ENCODE measurements at regions not wholly inside any gene's neighbourhood (a gene's known extent, or its start where the extent isn't known, plus 50 kb on each side); places are given as distances from the start of the nearest gene placed in this dataset.
A peak's percentile ranks its signal among the peaks of the same experiment; 100 is the strongest.

GRCh38 chr16:65725156-65725845 lies 603.4 kb upstream of the CDH11 start:
- no peaks in the 10 kb centered on the region for H3K9me2 ChIP-seq (replicated peaks; ENCODE audit: insufficient read depth, low read length)
- H3K27me3 ChIP-seq (ENCODE audit: low read length) = no peaks in the 10 kb centered on the region
- no peaks in the 10 kb centered on the region for H3K4me1 ChIP-seq (ENCODE audit: low read length)
- no peak for DNase-seq
- H3K9ac ChIP-seq (ENCODE audit: low read length) = no peak overlapping the region
- no peak overlapping the region for H3K4me3 ChIP-seq (ENCODE audit: low read length)
- H3K79me2 ChIP-seq (ENCODE audit: low read length) = no peaks in the 10 kb centered on the region
- no peaks in the 10 kb centered on the region for H3K9me3 ChIP-seq (ENCODE audit: low read length)
- H3K4me2 ChIP-seq (ENCODE audit: low read depth, low read length, poor library complexity, severe bottlenecking) = no peak overlapping the region
- H2AFZ ChIP-seq (ENCODE audit: low read length) = no peak overlapping the region
- H4K20me1 ChIP-seq (ENCODE audit: insufficient read depth, low read depth, low read length) = no peaks in the 10 kb centered on the region
- H3K27ac ChIP-seq (ENCODE audit: low read length) = no peak overlapping the region
- no peaks in the 10 kb centered on the region for H3K36me3 ChIP-seq (ENCODE audit: insufficient read depth, low read length)

DNA sequence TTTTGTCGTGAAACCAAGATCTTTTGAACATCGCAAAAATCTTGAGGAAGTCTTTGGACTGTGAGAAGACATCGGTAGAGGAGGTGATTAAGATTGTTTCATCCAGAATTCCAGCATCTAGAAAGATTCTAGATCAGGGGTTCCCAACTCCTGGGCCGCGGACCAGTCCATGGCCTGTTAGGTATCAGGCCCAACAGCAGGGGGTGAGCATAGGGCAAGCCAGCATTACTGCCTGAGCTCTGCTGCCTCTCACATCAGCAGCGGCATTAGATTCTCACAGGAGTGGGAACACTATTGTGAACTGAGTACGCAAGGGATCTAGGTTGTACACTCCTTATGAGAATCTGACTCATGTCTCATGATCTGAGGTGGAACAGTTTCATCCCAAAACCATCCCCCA lies 600.6 kb upstream of the CDH11 start:
- no peaks in the 10 kb centered on the region for H3K9me3 ChIP-seq (ENCODE audit: low read length)
- no peak overlapping the region for H2AFZ ChIP-seq (ENCODE audit: low read length)
- H3K9ac ChIP-seq (ENCODE audit: low read length) = no peak overlapping the region
- H3K27ac ChIP-seq (ENCODE audit: low read length) = no peak overlapping the region
- no peak overlapping the region for H3K4me3 ChIP-seq (ENCODE audit: low read length)
- no peaks in the 10 kb centered on the region for H4K20me1 ChIP-seq (ENCODE audit: insufficient read depth, low read depth, low read length)
- no peak for DNase-seq
- H3K27me3 ChIP-seq (ENCODE audit: low read length) = no peaks in the 10 kb centered on the region
- H3K4me2 ChIP-seq (ENCODE audit: low read depth, low read length, poor library complexity, severe bottlenecking) = no peak overlapping the region
- no peaks in the 10 kb centered on the region for H3K4me1 ChIP-seq (ENCODE audit: low read length)
- H3K79me2 ChIP-seq (ENCODE audit: low read length) = no peaks in the 10 kb centered on the region
- H3K9me2 ChIP-seq (replicated peaks; ENCODE audit: insufficient read depth, low read length) = no peaks in the 10 kb centered on the region
- H3K36me3 ChIP-seq (ENCODE audit: insufficient read depth, low read length) = no peaks in the 10 kb centered on the region

DNA sequence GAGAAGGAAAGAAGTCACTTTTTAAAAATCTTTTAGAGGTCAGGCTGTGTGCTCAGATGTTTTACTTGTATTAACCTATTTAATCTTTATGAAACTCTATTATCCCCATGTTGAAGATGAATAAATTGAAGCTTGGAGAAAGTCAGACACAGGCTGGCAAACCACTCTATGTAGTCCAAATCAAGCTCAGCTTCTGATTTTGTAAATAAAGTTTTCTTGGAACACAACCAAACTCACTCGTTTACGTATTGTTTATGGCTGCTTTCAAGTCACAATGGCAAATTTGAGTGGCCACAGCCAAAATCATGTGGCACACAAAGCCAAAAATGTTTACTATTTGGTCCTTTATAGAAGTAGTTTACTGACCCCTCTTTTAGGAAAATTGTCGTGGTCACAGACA lies 596.0 kb upstream of the CDH11 start:
- no peak overlapping the region for H3K27ac ChIP-seq (ENCODE audit: low read length)
- H3K4me1 ChIP-seq (ENCODE audit: low read length) = no peaks in the 10 kb centered on the region
- no peak for DNase-seq
- no peaks in the 10 kb centered on the region for H3K9me2 ChIP-seq (replicated peaks; ENCODE audit: insufficient read depth, low read length)
- H3K27me3 ChIP-seq (ENCODE audit: low read length) = no peaks in the 10 kb centered on the region
- H3K9me3 ChIP-seq (ENCODE audit: low read length) = no peaks in the 10 kb centered on the region
- H3K4me2 ChIP-seq (ENCODE audit: low read depth, low read length, poor library complexity, severe bottlenecking) = no peak overlapping the region
- H3K4me3 ChIP-seq (ENCODE audit: low read length) = no peak overlapping the region
- H3K79me2 ChIP-seq (ENCODE audit: low read length) = no peaks in the 10 kb centered on the region
- no peaks in the 10 kb centered on the region for H4K20me1 ChIP-seq (ENCODE audit: insufficient read depth, low read depth, low read length)
- no peaks in the 10 kb centered on the region for H3K36me3 ChIP-seq (ENCODE audit: insufficient read depth, low read length)
- H3K9ac ChIP-seq (ENCODE audit: low read length) = no peak overlapping the region
- no peak overlapping the region for H2AFZ ChIP-seq (ENCODE audit: low read length)

DNA sequence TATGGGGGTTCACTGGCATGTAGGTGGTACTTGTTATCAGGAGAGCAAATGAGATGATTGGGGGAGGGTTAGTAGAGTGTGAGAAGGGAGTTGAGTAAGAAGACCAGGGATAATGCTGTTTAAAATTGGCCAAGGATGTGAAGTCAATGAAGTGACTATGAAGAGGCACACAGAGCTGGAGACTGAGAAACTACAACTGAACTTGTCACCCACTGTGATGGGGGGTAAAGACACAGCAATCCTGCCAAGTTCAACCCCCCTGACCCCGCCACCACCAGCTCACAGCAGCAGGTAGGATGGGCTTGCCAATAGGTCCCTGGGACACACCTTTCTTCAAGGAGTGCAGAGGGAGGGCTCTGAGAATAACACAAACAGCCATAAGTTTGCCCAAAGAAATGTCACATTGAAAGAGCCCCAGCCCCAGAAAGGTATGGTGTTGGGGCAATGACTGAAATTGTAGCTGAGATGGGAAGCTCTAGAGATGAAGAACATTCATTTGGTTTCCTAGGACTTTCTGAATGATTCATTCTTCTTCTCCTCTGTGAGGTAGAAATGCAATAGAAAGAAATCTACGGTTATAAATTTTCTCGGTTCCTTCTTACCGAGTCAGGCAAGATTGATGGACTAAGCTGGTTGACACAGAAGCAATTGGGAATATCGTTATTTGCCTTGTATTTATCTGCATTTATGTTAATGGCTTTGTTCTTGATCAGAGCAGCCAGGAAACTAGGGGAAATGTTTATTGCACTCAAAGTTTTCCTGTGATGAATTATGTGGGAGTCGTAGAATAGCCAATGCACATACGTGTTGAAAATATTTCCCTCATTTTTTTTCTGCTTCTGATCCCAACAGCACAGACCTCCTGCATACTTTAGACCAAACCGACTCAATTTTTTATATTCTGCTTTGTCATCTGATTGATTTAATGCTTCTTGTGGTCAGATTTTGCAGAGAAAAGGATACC lies 595.2 kb upstream of the CDH11 start:
- H3K27ac ChIP-seq (ENCODE audit: low read length) = no peak overlapping the region
- no peaks in the 10 kb centered on the region for H4K20me1 ChIP-seq (ENCODE audit: insufficient read depth, low read depth, low read length)
- no peak overlapping the region for H3K9ac ChIP-seq (ENCODE audit: low read length)
- no peak overlapping the region for H3K4me3 ChIP-seq (ENCODE audit: low read length)
- no peaks in the 10 kb centered on the region for H3K9me2 ChIP-seq (replicated peaks; ENCODE audit: insufficient read depth, low read length)
- H3K9me3 ChIP-seq (ENCODE audit: low read length) = no peaks in the 10 kb centered on the region
- no peak for DNase-seq
- no peaks in the 10 kb centered on the region for H3K27me3 ChIP-seq (ENCODE audit: low read length)
- no peaks in the 10 kb centered on the region for H3K79me2 ChIP-seq (ENCODE audit: low read length)
- H3K36me3 ChIP-seq (ENCODE audit: insufficient read depth, low read length) = no peaks in the 10 kb centered on the region
- no peak overlapping the region for H2AFZ ChIP-seq (ENCODE audit: low read length)
- H3K4me2 ChIP-seq (ENCODE audit: low read depth, low read length, poor library complexity, severe bottlenecking) = no peak overlapping the region
- H3K4me1 ChIP-seq (ENCODE audit: low read length) = no peaks in the 10 kb centered on the region

DNA sequence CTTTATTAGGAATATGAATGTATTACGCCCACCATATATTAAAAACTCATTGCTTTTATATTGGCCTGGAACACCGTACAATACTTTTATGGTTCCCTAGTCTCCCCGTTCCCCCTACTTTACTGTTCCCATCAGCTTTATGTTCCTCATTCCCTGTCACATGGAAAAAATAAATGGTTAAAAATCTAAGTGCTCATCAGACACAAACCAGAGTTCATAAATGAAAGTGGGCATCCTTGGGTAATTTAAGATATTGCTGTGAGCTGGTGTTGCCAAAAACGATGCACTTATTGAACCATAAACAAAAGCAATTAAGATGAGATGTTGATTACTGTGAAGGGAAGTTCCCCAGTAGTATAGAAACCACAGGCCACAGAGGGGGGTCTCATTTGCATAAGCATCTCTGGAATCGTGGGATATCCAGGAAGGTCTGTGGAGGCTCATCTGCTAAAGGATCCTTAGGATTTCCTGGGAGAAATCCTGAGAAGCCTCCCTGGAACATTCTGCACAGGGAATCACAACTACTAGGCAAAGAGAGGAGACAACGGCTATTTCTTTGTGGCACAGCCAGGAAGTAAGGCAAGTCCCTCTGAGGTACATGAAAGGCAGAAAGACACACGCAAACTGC lies 591.4 kb upstream of the CDH11 start:
- Histone ChIP-seq H3K36me3 (ENCODE audit: insufficient read depth, low read length) (no peaks in the 10 kb centered on the region), H3K4me1 (ENCODE audit: low read length) (no peaks in the 10 kb centered on the region), H3K27ac (ENCODE audit: low read length) (no peak overlapping the region), H3K9ac (ENCODE audit: low read length) (no peak overlapping the region), H3K9me3 (ENCODE audit: low read length) (0 out of 2 replicates have a peak, but pooled peaks cover 3% of the 10 kb centered on the region), H3K79me2 (ENCODE audit: low read length) (no peaks in the 10 kb centered on the region), H3K4me2 (ENCODE audit: low read depth, low read length, poor library complexity, severe bottlenecking) (no peak overlapping the region), H4K20me1 (ENCODE audit: insufficient read depth, low read depth, low read length) (no peaks in the 10 kb centered on the region), H3K27me3 (ENCODE audit: low read length) (no peaks in the 10 kb centered on the region), H2AFZ (ENCODE audit: low read length) (no peak overlapping the region), H3K4me3 (ENCODE audit: low read length) (no peak overlapping the region), H3K9me2 (replicated peaks; ENCODE audit: insufficient read depth, low read length) (no peaks in the 10 kb centered on the region)
- DNase-seq = no peak

DNA sequence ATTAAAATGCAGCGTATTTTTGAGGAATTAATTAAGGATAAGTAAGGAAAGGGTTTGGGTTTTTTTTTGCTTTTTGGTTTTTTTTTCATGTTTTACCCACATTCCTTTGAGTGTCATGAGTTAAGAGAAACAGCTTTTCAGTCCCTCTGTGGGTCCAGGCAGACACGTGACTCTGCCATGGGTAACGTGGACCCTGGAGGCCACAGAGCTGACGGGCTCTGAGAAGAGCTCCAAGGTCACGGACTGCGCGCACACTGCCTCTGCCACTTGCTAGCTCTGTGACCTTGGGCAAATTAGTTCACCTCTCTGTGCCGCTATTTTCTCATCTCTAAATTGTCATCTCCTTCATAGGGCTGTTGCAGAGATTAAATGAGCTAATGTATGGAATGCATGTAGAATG lies 588.2 kb upstream of the CDH11 start:
- Histone ChIP-seq H3K9me3 (ENCODE audit: low read length) (0 out of 2 replicates have a peak, but pooled peaks cover 3% of the 10 kb centered on the region), H3K4me3 (ENCODE audit: low read length) (no peak overlapping the region), H3K27ac (ENCODE audit: low read length) (no peak overlapping the region), H3K9me2 (replicated peaks; ENCODE audit: insufficient read depth, low read length) (no peaks in the 10 kb centered on the region), H3K79me2 (ENCODE audit: low read length) (no peaks in the 10 kb centered on the region), H4K20me1 (ENCODE audit: insufficient read depth, low read depth, low read length) (no peaks in the 10 kb centered on the region), H3K4me2 (ENCODE audit: low read depth, low read length, poor library complexity, severe bottlenecking) (no peak overlapping the region), H3K27me3 (ENCODE audit: low read length) (no peaks in the 10 kb centered on the region), H3K9ac (ENCODE audit: low read length) (no peak overlapping the region), H3K4me1 (ENCODE audit: low read length) (no peaks in the 10 kb centered on the region), H3K36me3 (ENCODE audit: insufficient read depth, low read length) (no peaks in the 10 kb centered on the region), H2AFZ (ENCODE audit: low read length) (no peak overlapping the region)
- no peak for DNase-seq

- no peaks in the 10 kb centered on the region for H3K27me3 ChIP-seq (ENCODE audit: low read length)
- H3K9me3 ChIP-seq (ENCODE audit: low read length) = no peaks in the 10 kb centered on the region
- peak; percentile 49 for DNase-seq
- H3K27ac ChIP-seq (ENCODE audit: low read length) = no peak overlapping the region
- no peak overlapping the region for H3K9ac ChIP-seq (ENCODE audit: low read length)
- H3K4me3 ChIP-seq (ENCODE audit: low read length) = no peak overlapping the region
- H3K4me1 ChIP-seq (ENCODE audit: low read length) = no peaks in the 10 kb centered on the region
- H3K4me2 ChIP-seq (ENCODE audit: low read depth, low read length, poor library complexity, severe bottlenecking) = no peak overlapping the region
- H3K9me2 ChIP-seq (replicated peaks; ENCODE audit: insufficient read depth, low read length) = no peaks in the 10 kb centered on the region
- H3K36me3 ChIP-seq (ENCODE audit: insufficient read depth, low read length) = no peaks in the 10 kb centered on the region
- no peak overlapping the region for H2AFZ ChIP-seq (ENCODE audit: low read length)
- H4K20me1 ChIP-seq (ENCODE audit: insufficient read depth, low read depth, low read length) = no peaks in the 10 kb centered on the region
- no peaks in the 10 kb centered on the region for H3K79me2 ChIP-seq (ENCODE audit: low read length)
These were observed 583.0 kb upstream of the CDH11 start for GRCh38 chr16:65704866-65705265.

Measured in Karpas-422 (cell line).